Mesenteric fat pad (tissue), 1 donor: ENCODE measurements at regions not wholly inside any gene's neighbourhood (a gene's known extent, or its start where the extent isn't known, plus 50 kb on each side); places are given as distances from the start of the nearest gene placed in this dataset.
"Not testable (repeated sequence)": the region's sequence is repeated elsewhere in the genome, so short reads cannot be mapped to it uniquely, and the experiment has no call there.

Experiments used
- DNase-seq: peaks from one replicate; pipeline ENCODE4 v3.0.0-alpha.2; 2020; ENCODE audit warnings: low spot score
- donor health status: DM: yes; HTN: yes; CAD: no.

- not testable (repeated sequence) for DNase-seq
Observed at GRCh38 chr7:63291758-63292157, 706.9 kb upstream of the ZNF722 start.

GRCh38 chr7:63317595-63317994 is 681.1 kb upstream of the ZNF722 start:
- DNase-seq = peak; percentile 2

GRCh38 chr7:63348755-63349408 is 649.8 kb upstream of the ZNF722 start:
- not testable (repeated sequence) for DNase-seq

GRCh38 chr7:63376873-63377272 is 621.8 kb upstream of the ZNF722 start:
- DNase-seq = no peak

- not testable (repeated sequence) for DNase-seq
Observed at GRCh38 chr7:63394139-63394538, 604.5 kb upstream of the ZNF722 start.

- DNase-seq = peak; percentile 65
Observed at GRCh38 chr7:63407881-63408280, 590.8 kb upstream of the ZNF722 start.
